Fibroblast of lung (primary cell): ENCODE measurements at regions not wholly inside any gene's neighbourhood (a gene's known extent, or its start where the extent isn't known, plus 50 kb on each side); places are given as distances from the start of the nearest gene placed in this dataset.

Experiments
- DNase-seq, 2 donors: peaks; one replicate each; pipeline versions ENCODE4 v3.0.0 to v3.0.0-alpha.2; 2010; ENCODE audit warnings: low read depth in 2 of 2
- H2AFZ ChIP-seq: 2 replicates; pipeline ENCODE4 v1.5.1; 2012; ENCODE audit warnings: low read length, control low read depth, inconsistent platforms
- H3K27ac ChIP-seq: 2 replicates; pipeline ENCODE4 v1.5.1; 2011; ENCODE audit warnings: low read length, control low read depth; ENCODE audit not compliant: insufficient read depth
- H3K27me3 ChIP-seq: 2 replicates; pipeline ENCODE4 v1.5.1; 2011; ENCODE audit warnings: mild to moderate bottlenecking, low read length; ENCODE audit not compliant: control insufficient read depth, insufficient read depth
- H3K36me3 ChIP-seq: 2 replicates; pipeline ENCODE4 v1.5.1; 2011; ENCODE audit warnings: low read length; ENCODE audit not compliant: control insufficient read depth, insufficient read depth
- H3K4me1 ChIP-seq: 2 replicates; pipeline ENCODE4 v1.5.1; 2011; ENCODE audit warnings: low read length; ENCODE audit not compliant: control insufficient read depth, insufficient read depth; ENCODE audit errors: extremely low read depth
- H3K4me2 ChIP-seq: 2 replicates; pipeline ENCODE4 v1.5.1; 2011; ENCODE audit warnings: low read length, control low read depth; ENCODE audit not compliant: insufficient read depth; ENCODE audit errors: extremely low read depth
- H3K4me3 ChIP-seq, 4 experiments: fragments of 200-600 bp in 1 of 4; sonication (generic) in 1 of 4; replicated peaks in 1 of 4; 2 replicates each; pipeline ENCODE4 v1.5.1; 2011 to 2016; ENCODE audit warnings: low read length in 4 of 4, low read depth in 3 of 4, mild to moderate bottlenecking in 3 of 4, control low read depth in 2 of 4, inconsistent platforms in 1 of 4, mixed read lengths in 1 of 4; ENCODE audit not compliant: insufficient read depth in 1 of 4; ENCODE audit errors: control extremely low read depth in 1 of 4
- H3K79me2 ChIP-seq: 2 replicates; pipeline ENCODE4 v1.5.1; 2012; ENCODE audit warnings: mild to moderate bottlenecking, low read length, inconsistent platforms; ENCODE audit not compliant: control insufficient read depth, insufficient read depth
- H3K9ac ChIP-seq: 2 replicates; pipeline ENCODE4 v1.5.1; 2011; ENCODE audit warnings: mild to moderate bottlenecking, low read length, control low read depth; ENCODE audit not compliant: insufficient read depth
- H3K9me3 ChIP-seq: 2 replicates; pipeline ENCODE4 v1.5.1; 2012; ENCODE audit warnings: low read depth, low read length; ENCODE audit not compliant: control insufficient read depth, insufficient read depth
- H4K20me1 ChIP-seq: 2 replicates; pipeline ENCODE4 v1.5.1; 2011; ENCODE audit warnings: low read length; ENCODE audit not compliant: control insufficient read depth, insufficient read depth; ENCODE audit errors: extremely low read depth
- EZH2 ChIP-seq: IDR thresholded peaks from 2 replicates; pipeline ENCODE4 v1.5.1; 2012; ENCODE audit warnings: low read length, control low read depth, mild to moderate bottlenecking; ENCODE audit errors: missing control alignments
- TF ChIP-seq, protein P1 (sequence below), 2 donors: IDR thresholded peaks in 1 of 2; conservative IDR thresholded peaks in 1 of 2; 1 replicate in 1 of 2; 2 replicates in 1 of 2; pipeline ENCODE4 v1.5.1; 2011 to 2012; ENCODE audit warnings: low read length in 2 of 2, control low read depth in 1 of 2, inconsistent platforms in 1 of 2, low read depth in 1 of 2, mild to moderate bottlenecking in 1 of 2

DNA sequence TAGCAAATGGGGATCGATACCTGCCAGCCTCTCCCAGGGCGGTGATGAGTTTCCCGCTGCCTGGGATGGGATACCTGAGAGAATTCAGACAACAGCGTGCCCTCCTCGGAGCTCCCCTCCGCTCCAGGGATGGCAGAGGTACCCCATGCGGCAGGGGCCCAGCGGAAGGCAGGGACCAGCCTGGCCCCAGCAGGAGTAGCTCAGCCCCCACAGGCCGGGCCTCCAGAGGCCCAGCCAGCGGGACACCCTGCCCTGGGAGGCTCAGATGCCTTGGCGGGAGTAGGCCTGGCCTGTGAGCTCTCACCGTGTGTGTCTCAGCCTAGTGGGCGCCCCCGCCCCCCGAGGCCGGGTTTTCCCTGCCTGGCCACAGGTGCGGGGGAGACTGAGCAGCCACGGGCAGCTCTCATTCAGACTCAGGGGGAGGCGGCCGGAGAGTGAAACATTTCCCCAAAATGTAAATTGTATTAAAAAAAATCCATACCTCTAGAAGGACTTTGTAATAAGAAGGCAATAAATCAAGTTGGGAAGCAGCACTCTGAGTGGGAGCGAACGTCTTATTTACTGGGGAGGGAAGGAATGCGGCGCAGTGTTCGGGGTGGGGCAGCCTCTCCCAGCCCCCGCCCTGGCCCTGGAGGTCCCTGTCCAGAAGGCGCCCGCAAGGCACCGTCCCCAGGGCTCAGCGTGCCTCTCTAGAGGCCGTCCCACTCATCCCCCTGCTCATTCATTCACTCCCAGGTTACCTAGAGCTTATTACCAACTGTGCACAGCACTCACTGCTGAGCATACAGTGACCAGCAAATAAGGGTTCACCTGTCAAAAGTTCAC, 888.0 kb downstream of the BRD1 start:
- H4K20me1 ChIP-seq, result no peaks in the 10 kb centered on the region
- H2AFZ ChIP-seq, result no peak overlapping the region
- TF ChIP-seq, protein P1, sequence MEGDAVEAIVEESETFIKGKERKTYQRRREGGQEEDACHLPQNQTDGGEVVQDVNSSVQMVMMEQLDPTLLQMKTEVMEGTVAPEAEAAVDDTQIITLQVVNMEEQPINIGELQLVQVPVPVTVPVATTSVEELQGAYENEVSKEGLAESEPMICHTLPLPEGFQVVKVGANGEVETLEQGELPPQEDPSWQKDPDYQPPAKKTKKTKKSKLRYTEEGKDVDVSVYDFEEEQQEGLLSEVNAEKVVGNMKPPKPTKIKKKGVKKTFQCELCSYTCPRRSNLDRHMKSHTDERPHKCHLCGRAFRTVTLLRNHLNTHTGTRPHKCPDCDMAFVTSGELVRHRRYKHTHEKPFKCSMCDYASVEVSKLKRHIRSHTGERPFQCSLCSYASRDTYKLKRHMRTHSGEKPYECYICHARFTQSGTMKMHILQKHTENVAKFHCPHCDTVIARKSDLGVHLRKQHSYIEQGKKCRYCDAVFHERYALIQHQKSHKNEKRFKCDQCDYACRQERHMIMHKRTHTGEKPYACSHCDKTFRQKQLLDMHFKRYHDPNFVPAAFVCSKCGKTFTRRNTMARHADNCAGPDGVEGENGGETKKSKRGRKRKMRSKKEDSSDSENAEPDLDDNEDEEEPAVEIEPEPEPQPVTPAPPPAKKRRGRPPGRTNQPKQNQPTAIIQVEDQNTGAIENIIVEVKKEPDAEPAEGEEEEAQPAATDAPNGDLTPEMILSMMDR (conservative IDR thresholded peaks at IDR 0.05 in 1 of 2, IDR thresholded peaks at IDR 0.05 in 1 of 2; ENCODE audit: low read depth in 1 of 2, low read length in 2 of 2), result no peak
- no peak for TF ChIP-seq EZH2
- no peak for DNase-seq
- no peaks in the 10 kb centered on the region for H3K27me3 ChIP-seq
- H3K79me2 ChIP-seq, result no peaks in the 10 kb centered on the region
- H3K9ac ChIP-seq, result no peak overlapping the region
- H3K4me2 ChIP-seq, result no peak overlapping the region
- no peak overlapping the region for H3K4me3 ChIP-seq
- H3K4me1 ChIP-seq, result no peaks in the 10 kb centered on the region
- H3K9me3 ChIP-seq, result no peaks in the 10 kb centered on the region
- no peak overlapping the region for H3K27ac ChIP-seq
- no peaks in the 10 kb centered on the region for H3K36me3 ChIP-seq

DNA sequence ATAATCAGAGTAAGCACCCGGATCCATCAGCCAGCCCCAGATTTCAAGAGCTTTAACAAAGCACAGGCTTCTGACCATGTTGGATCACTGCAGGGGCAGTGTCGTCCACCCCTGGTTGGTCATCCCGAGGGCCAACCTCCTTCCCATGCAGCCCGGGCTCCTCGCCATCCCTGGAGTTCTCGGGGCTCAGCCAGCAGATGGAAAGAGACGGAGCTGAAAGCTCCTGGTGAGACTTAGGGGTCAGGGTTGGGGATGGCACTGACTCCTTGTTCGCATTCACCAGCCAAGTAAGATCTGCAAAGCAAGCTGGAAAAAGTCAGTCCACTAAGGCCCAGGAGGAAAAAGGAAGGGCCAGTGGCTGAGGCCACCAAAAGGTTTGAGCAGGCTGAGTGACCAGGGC, 888.9 kb downstream of the BRD1 start:
- H3K27me3 ChIP-seq, result no peaks in the 10 kb centered on the region
- no peak overlapping the region for H3K9ac ChIP-seq
- H3K79me2 ChIP-seq, result no peaks in the 10 kb centered on the region
- no peaks in the 10 kb centered on the region for H3K9me3 ChIP-seq
- H3K4me3 ChIP-seq, result no peak overlapping the region
- no peak overlapping the region for H2AFZ ChIP-seq
- no peak for TF ChIP-seq EZH2
- TF ChIP-seq, protein P1 (conservative IDR thresholded peaks at IDR 0.05 in 1 of 2, IDR thresholded peaks at IDR 0.05 in 1 of 2; ENCODE audit: low read depth in 1 of 2, low read length in 2 of 2), result no peak
- H3K27ac ChIP-seq, result no peak overlapping the region
- no peaks in the 10 kb centered on the region for H3K4me1 ChIP-seq
- H4K20me1 ChIP-seq, result no peaks in the 10 kb centered on the region
- no peak overlapping the region for H3K4me2 ChIP-seq
- DNase-seq, result no peak
- H3K36me3 ChIP-seq, result no peaks in the 10 kb centered on the region

GRCh38 chr22:48937032-48937639, 890.5 kb downstream of the BRD1 start:
- Histone ChIP-seq H3K9ac (no peak overlapping the region), H3K79me2 (no peaks in the 10 kb centered on the region), H2AFZ (no peak overlapping the region), H3K4me3 (no peak overlapping the region), H3K27ac (no peak overlapping the region), H3K9me3 (no peaks in the 10 kb centered on the region), H3K4me1 (no peaks in the 10 kb centered on the region), H3K4me2 (no peak overlapping the region), H4K20me1 (no peaks in the 10 kb centered on the region), H3K36me3 (no peaks in the 10 kb centered on the region), H3K27me3 (no peaks in the 10 kb centered on the region)
- DNase-seq, result no peak
- TF ChIP-seq, protein P1 (conservative IDR thresholded peaks at IDR 0.05 in 1 of 2, IDR thresholded peaks at IDR 0.05 in 1 of 2; ENCODE audit: low read depth in 1 of 2, low read length in 2 of 2), result no peak
- TF ChIP-seq EZH2, result no peak
